Immature natural killer cell (primary cell): ENCODE measurements at regions not wholly inside any gene's neighbourhood (a gene's known extent, or its start where the extent isn't known, plus 50 kb on each side); places are given as distances from the start of the nearest gene placed in this dataset.

Experiments
- DNase-seq, 3 donors: peaks; one replicate each; pipeline ENCODE4 v3.0.0; 2022; ENCODE audit warnings: mixed read lengths in 1 of 3
- H3K27ac Mint-ChIP-seq, 6 donors: one replicate each; pipeline ENCODE4 v1.8.0; 2020; ENCODE audit warnings: mixed read lengths in 6 of 6, mild to moderate bottlenecking in 5 of 6, inconsistent platforms in 4 of 6, moderate library complexity in 3 of 6
- H3K27me3 Mint-ChIP-seq, 3 donors: one replicate each; pipeline ENCODE4 v1.8.0; 2020 to 2021; ENCODE audit warnings: low read depth in 3 of 3, mild to moderate bottlenecking in 3 of 3, mixed read lengths in 3 of 3, moderate library complexity in 3 of 3, inconsistent platforms in 1 of 3
- H3K36me3 Mint-ChIP-seq, 3 donors: one replicate each; pipeline ENCODE4 v1.8.0; 2020; ENCODE audit warnings: mixed read lengths in 3 of 3, inconsistent platforms in 2 of 3, mild to moderate bottlenecking in 2 of 3
- H3K4me1 Mint-ChIP-seq, 2 donors: one replicate each; pipeline ENCODE4 v1.8.0; 2020; ENCODE audit warnings: inconsistent platforms in 2 of 2, mild to moderate bottlenecking in 2 of 2, mixed read lengths in 2 of 2, moderate library complexity in 1 of 2
- H3K4me3 Mint-ChIP-seq, 5 donors: one replicate each; pipeline ENCODE4 v1.8.0; 2020; ENCODE audit warnings: mild to moderate bottlenecking in 5 of 5, mixed read lengths in 5 of 5, inconsistent platforms in 3 of 5, moderate library complexity in 3 of 5
- H3K9me3 Mint-ChIP-seq, 6 donors: one replicate each; pipeline ENCODE4 v1.8.0; 2020; ENCODE audit warnings: mild to moderate bottlenecking in 6 of 6, mixed read lengths in 6 of 6, inconsistent platforms in 4 of 6, moderate library complexity in 3 of 6

DNA sequence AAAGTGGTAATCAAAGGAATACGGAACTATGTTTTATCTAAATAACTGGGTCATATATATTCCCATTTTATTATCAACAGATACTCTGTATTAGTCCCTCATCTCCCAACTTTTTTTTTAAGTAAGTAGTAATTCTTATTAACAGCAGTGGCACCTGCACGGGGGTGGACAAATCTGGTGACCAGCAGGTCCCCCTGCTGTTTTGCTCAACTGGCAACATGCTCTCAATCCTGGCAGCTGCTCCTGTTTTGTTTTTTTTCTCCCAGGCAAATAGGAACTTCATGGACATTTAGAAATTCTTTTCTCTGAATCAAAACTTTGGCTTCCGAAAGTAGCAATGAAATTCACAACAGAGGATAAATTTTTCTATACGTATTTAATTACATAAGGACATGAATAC, 193.5 kb downstream of the SS18 start:
- Mint-ChIP-seq H3K4me3 (no peak overlapping the region), H3K27ac (no peak overlapping the region), H3K4me1 (no peaks in the 10 kb centered on the region), H3K9me3 (peaks cover 0 to under 1% (median 0%) of the 10 kb centered on the region in 6 donors), H3K27me3 (peaks cover 5 to 9% (median 8%) of the 10 kb centered on the region in 3 donors), H3K36me3 (no peaks in the 10 kb centered on the region)
- no peak for DNase-seq

DNA sequence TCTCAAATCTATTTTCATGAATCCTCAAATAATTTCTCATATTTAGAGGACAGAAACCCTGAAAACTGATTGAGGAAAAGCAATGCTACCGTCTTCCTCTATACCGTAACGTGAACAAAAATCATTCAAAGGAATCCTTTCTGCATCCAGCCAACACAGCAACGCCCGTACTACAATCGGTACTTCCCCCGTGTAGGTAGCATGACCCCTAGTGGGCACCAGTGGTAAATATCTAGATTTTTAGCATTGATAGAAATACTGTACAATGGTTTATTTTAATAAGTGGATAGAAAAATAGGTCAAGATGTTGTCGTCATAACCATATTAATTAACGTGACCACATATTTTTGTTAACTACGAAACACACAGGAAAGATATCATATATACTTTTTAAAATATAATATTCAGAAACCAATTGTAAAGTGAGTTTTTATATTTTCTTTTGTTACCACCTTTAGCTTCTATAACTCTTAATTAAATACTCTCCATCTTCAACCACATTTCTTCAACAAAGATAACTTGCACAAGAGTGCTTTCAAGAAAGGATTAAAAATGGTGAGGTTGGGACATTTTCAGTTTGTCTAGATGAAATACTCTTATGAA, 194.1 kb downstream of the SS18 start:
- H3K4me3 Mint-ChIP-seq, result peak overlapping the region in 1 of 5 donors; percentile 17
- H3K4me1 Mint-ChIP-seq, result no peaks in the 10 kb centered on the region
- H3K9me3 Mint-ChIP-seq, result no peaks in the 10 kb centered on the region
- H3K27me3 Mint-ChIP-seq, result peaks cover 5 to 9% (median 8%) of the 10 kb centered on the region in 3 donors
- DNase-seq, result peak; percentile 13 to 17 (median 15)
- no peaks in the 10 kb centered on the region for H3K36me3 Mint-ChIP-seq
- H3K27ac Mint-ChIP-seq, result no peak overlapping the region

DNA sequence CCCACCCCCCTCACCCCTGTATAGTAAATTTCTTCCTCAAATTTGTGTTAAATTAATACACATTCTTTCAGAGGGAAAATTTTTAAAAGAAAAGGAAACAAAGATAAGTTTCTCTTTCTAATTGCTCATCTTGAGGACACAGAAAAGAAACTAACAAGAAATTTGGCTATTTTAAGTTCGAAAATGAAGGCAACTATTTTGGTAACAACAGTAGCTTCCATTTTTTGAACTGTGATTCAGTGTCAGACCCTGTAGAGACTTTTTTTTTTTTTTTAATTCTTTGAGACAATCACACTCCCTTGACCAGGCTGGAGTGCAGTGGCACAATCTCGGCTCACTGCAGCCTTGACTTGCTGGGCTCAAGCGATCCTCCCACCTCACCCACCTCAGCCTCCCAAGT, 194.9 kb downstream of the SS18 start:
- H3K9me3 Mint-ChIP-seq, result no peaks in the 10 kb centered on the region
- H3K36me3 Mint-ChIP-seq, result no peaks in the 10 kb centered on the region
- DNase-seq, result no peak
- H3K4me3 Mint-ChIP-seq, result no peak overlapping the region
- no peaks in the 10 kb centered on the region for H3K4me1 Mint-ChIP-seq
- peaks cover 5 to 8% (median 6%) of the 10 kb centered on the region in 3 donors for H3K27me3 Mint-ChIP-seq
- H3K27ac Mint-ChIP-seq, result no peak overlapping the region

DNA sequence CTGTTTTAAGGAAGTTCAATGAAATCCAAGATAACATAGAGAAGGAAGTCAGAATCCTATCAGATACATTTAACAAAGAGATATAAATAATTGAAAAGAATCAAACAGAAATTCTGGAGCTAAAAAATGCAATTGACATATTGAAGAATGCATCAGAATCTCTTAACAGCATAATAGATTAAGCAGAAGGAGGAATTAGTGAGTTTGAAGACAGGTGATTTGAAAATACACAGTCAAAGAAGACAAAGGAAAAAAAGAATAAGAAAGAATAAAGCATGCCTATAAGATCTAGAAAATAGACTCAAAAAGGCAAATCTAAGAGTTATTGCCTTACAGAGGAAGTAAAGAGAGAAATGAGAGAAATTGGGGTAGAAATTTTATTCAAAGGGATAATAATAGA, 204.1 kb downstream of the SS18 start:
- Mint-ChIP-seq H3K4me3 (no peak overlapping the region), H3K9me3 (peaks cover 4 to 26% (median 11%) of the 10 kb centered on the region in 6 donors), H3K4me1 (no peaks in the 10 kb centered on the region), H3K36me3 (peaks cover 0 to 7% (median 0%) of the 10 kb centered on the region in 3 donors), H3K27ac (no peak overlapping the region), H3K27me3 (peaks cover 3 to 4% (median 4%) of the 10 kb centered on the region in 3 donors)
- no peak for DNase-seq

DNA sequence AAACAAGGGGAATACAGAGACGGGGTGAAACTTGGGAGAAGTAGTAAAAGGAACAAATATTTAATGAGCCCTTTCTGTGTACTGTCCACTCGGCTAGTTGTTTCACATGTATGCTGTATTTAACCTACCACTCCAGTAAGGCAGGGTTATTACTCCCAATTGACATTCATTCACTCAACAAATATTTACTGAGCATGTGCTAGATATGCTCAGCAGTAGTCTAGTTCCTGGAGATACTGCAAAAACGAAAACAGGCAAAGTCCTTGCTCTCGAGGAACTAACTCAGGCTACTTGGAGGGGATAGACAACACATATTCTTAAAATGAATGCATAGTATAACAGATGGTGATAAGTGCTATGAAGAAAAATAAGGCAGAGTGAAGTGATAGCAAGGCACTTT, 207.3 kb downstream of the SS18 start:
- no peaks in the 10 kb centered on the region for H3K4me1 Mint-ChIP-seq
- peaks cover 4 to 21% (median 11%) of the 10 kb centered on the region in 6 donors for H3K9me3 Mint-ChIP-seq
- no peak overlapping the region for H3K27ac Mint-ChIP-seq
- peaks cover 0 to 7% (median 0%) of the 10 kb centered on the region in 3 donors for H3K36me3 Mint-ChIP-seq
- H3K27me3 Mint-ChIP-seq, result peaks cover 2 to 11% (median 7%) of the 10 kb centered on the region in 3 donors
- H3K4me3 Mint-ChIP-seq, result no peak overlapping the region
- DNase-seq, result no peak

DNA sequence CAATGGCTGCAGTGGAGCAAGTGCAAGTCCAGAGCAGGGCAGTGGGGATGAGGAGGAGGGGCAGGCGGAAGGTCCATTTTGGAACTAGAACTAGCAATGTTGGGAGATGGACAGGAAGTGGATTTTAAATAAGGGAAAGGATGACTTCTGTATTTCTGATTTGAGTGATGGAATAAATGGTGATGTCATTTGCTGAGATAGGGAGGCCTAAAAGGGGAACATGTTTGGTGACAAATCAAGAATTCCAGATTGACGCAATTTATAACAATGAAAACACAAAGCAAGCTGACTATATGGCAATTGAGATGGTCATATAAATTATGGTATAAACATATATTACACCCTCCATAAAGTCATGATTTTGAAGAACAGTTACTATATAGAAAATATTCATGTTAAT, 209.3 kb downstream of the SS18 start:
- H3K36me3 Mint-ChIP-seq, result peaks cover 0 to 5% (median 0%) of the 10 kb centered on the region in 3 donors
- no peaks in the 10 kb centered on the region for H3K4me1 Mint-ChIP-seq
- no peak overlapping the region for H3K4me3 Mint-ChIP-seq
- H3K27ac Mint-ChIP-seq, result no peak overlapping the region
- DNase-seq, result no peak
- H3K27me3 Mint-ChIP-seq, result peaks cover 4 to 14% (median 5%) of the 10 kb centered on the region in 3 donors
- peaks cover 1 to 7% (median 2%) of the 10 kb centered on the region in 6 donors for H3K9me3 Mint-ChIP-seq

DNA sequence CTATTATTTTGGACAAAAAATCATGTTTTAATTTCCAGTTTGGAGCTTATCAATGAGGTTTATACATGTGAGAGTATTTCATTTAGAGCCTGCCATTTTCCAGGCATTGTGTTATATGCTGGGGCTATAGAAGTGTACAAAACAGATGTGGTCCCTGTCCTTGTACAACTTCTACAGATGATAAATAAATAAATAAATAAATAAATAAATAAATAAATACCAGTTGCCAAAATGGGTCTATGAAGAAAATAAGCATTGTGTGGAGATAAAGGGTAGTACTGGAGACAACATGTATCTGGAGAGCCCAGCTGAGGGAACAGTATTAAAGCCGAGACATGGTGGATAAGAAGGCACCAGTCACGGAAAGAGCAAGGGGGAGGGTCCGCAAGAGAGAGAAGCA, 210.0 kb downstream of the SS18 start:
- H3K27me3 Mint-ChIP-seq, result peaks cover 4 to 16% (median 6%) of the 10 kb centered on the region in 3 donors

DNA sequence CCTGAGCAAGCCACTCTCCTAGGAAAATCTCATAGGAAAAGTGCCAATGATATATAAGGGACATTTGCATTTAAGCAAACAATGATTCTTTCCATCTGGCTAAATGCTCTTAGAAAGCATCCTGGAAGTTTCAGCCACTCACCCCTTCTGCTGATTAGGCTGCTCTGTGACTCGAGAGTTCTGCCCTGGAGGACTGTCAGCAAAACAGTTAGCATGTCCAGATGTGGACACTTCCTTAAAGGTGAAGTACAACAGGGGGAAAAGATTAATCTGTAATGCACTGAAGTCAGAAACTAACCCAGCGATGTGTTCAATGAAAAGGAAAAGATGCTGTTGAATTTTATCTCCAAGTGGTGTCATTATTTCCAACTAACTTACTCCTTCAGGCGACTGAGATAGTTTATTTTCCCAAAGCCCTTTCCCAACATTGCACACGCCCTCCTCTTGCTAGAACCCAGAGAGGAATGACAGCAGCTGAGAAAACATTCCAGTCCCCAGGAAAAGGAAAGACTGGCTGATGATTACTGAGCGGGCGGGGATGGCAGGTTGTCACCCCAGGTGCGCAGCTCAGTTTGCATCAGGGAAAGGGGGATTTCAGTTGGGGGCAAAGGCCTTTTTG, 214.0 kb downstream of the SS18 start:
- H3K27me3 Mint-ChIP-seq, result peaks cover 3 to 14% (median 9%) of the 10 kb centered on the region in 3 donors
- DNase-seq, result no peak
- H3K4me1 Mint-ChIP-seq, result no peaks in the 10 kb centered on the region
- no peak overlapping the region for H3K4me3 Mint-ChIP-seq
- peaks cover 0 to 3% (median 0%) of the 10 kb centered on the region in 3 donors for H3K36me3 Mint-ChIP-seq
- H3K9me3 Mint-ChIP-seq, result peaks cover 0 to 2% (median under 1%) of the 10 kb centered on the region in 6 donors
- no peak overlapping the region for H3K27ac Mint-ChIP-seq

More for the DNA sequence above, 210.0 kb downstream of the SS18 start:
- Mint-ChIP-seq H3K9me3 (peaks cover 0 to 4% (median 0%) of the 10 kb centered on the region in 6 donors), H3K4me1 (no peaks in the 10 kb centered on the region), H3K4me3 (no peak overlapping the region), H3K27ac (no peak overlapping the region), H3K36me3 (peaks cover 0 to 3% (median 0%) of the 10 kb centered on the region in 3 donors)
- no peak for DNase-seq

DNA sequence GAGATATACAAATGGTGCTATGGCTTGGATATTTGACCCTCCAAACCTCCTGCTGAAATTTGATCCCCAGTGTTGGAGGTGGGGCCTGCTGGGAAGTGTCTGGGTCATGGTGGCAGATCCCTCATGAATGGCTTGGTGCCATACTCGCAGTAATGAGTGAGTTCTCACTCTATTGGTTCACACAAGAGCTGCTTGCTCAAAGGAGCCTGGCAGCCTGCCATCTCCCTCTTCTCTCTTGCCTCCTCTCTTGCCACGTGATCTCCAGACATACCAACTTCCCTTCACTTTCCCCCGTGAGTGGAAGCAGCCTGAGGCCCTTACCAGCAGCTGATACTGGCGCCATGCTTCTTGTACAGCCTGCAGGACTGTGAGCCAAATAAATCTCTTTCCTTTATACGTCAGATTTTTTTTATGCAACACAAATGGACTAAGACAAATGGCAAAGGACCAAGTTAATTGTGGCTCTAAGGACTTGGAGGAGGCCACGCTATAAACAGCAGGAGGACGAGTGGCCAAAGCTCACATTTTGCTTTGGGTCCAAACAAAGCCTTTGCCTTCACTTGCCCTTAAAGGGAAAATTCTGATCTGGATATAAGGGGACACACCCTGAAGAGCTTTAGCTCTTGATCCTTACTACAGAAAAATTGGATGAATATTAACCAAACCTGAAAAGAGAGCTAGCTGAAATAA, 214.7 kb downstream of the SS18 start:
- Mint-ChIP-seq H3K9me3 (peaks cover 0 to 2% (median under 1%) of the 10 kb centered on the region in 6 donors), H3K4me1 (no peaks in the 10 kb centered on the region), H3K36me3 (peaks cover 0 to 3% (median 0%) of the 10 kb centered on the region in 3 donors), H3K27ac (no peak overlapping the region), H3K27me3 (peaks cover 0 to 12% (median 9%) of the 10 kb centered on the region in 3 donors), H3K4me3 (no peak overlapping the region)
- no peak for DNase-seq

DNA sequence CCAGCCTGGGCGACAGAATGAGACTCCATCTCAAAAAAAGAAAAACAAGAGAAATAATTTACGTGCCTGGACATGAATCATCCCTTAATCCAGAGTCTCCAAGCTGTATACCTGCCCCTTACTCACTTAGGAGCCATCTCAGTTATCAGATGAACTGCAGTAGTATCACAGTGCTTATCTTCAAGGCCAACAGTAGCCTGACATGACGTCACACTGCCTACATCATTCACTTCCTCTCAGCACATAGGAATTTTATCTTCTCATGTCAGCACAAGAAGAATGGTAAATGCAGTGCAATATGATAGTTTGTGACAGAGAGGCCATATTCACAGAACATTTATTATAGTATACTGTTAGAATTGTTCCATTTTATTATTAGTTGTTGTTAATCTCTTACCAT, 216.6 kb downstream of the SS18 start:
- no peak overlapping the region for H3K27ac Mint-ChIP-seq
- peaks cover 0 to 2% (median under 1%) of the 10 kb centered on the region in 6 donors for H3K9me3 Mint-ChIP-seq
- no peak overlapping the region for H3K4me3 Mint-ChIP-seq
- peaks cover 0 to 3% (median 0%) of the 10 kb centered on the region in 3 donors for H3K36me3 Mint-ChIP-seq
- H3K4me1 Mint-ChIP-seq, result no peaks in the 10 kb centered on the region
- no peak for DNase-seq
- H3K27me3 Mint-ChIP-seq, result peaks cover 2 to 9% (median 7%) of the 10 kb centered on the region in 3 donors

DNA sequence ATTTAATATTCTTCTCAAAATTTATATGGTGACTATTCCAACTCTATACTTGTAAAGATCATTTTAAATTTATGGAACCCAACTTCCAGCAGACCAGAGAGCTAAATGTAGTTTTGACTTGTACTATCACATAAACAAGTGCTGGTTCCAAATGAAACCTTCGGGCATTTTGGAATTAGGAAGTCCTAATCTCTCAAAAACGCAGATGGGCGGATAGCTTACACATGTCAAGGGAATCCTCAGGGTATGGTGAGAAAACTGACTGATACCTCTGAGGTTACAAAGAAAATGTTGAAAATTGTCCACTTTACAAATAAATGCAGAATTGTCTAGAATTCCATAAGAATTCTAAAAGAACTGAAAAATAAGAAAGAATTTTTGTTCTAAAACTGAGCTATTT, 224.1 kb downstream of the SS18 start:
- Mint-ChIP-seq H3K27ac (no peak overlapping the region), H3K36me3 (no peaks in the 10 kb centered on the region), H3K4me3 (no peak overlapping the region), H3K4me1 (no peaks in the 10 kb centered on the region), H3K27me3 (peaks cover 2 to 3% (median 2%) of the 10 kb centered on the region in 3 donors), H3K9me3 (peaks cover 0 to 5% (median under 1%) of the 10 kb centered on the region in 6 donors)
- no peak for DNase-seq

DNA sequence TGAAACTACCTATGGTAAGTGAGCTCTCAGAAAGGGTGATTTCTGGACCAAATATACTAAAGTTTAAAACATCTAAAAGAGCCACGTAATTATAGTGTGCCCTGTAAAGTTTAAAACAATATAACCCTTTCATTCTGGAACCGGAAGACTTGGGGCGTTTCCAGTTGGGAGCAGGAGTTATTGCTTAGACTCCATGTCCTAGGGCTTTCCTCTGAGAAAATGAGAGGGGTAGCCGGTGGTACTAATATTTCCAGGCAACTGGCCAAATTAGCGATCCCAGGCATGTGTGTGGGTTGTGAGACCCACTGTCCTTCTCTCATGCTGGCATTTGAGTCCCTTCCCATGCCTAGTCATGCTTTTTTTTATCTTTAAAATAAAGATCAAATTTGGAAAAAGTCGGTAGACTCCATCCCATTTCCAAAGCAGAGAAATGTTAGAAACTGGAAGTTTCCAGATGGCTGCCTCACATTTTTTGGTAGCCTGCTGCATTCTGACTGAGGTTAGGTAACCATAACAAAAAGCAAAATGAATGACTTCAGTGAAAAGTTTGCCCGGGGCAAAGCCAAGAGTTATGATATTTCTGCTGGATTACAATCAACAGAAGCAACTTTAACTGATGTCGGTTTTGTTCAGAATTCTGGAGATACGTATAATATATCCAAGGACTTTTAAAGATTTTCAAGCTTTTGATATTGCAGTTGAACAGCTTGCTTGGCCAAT, 227.4 kb downstream of the SS18 start:
- DNase-seq, result no peak
- Mint-ChIP-seq H3K27me3 (peaks cover 0 to 3% (median 2%) of the 10 kb centered on the region in 3 donors), H3K9me3 (peaks cover 0 to 5% (median 0%) of the 10 kb centered on the region in 6 donors), H3K27ac (no peak overlapping the region), H3K36me3 (no peaks in the 10 kb centered on the region), H3K4me3 (no peak overlapping the region), H3K4me1 (no peaks in the 10 kb centered on the region)

DNA sequence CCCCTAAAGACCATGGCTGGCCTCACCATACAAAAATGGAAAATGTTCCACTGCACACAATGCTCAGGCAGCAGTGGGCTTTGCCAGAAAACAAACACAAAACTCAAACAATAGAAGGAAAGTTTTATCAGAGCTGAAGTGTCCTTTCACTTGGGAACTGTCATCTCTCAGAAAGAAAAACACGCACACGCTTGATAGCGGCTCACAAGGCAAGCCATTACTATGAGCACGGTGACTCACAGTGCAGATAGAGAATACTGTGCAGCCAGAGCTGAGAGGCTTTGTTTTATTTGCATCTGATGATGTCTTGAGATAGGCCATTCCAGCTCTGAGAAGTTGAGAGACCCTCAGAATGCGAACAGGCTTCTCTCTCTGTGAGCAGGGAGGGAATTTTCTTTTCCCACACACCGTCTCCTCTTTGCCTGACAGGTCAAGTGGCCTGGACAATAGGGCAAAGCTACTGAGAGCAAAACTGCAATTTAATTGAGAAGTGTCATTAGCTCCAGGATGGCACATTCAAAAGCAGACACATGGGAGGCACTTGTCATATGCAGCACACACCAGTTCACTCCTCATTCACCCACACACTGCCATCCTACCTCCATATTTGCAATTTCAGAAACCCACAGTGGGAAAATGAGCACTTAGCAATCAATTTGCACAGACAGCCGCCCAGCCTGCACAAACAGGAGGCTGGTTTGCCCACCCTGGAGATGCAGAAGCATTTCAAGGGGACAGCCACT, 236.6 kb downstream of the SS18 start:
- Mint-ChIP-seq H3K27ac (no peak overlapping the region), H3K27me3 (no peaks in the 10 kb centered on the region), H3K4me1 (no peaks in the 10 kb centered on the region), H3K4me3 (no peak overlapping the region), H3K9me3 (peaks cover 0 to 3% (median 0%) of the 10 kb centered on the region in 6 donors), H3K36me3 (no peaks in the 10 kb centered on the region)
- DNase-seq, result no peak
